Fibroblast of lung (primary cell): ENCODE measurements at regions not wholly inside any gene's neighbourhood (a gene's known extent, or its start where the extent isn't known, plus 50 kb on each side); places are given as distances from the start of the nearest gene placed in this dataset.

Experiments
- CTCF ChIP-seq, 2 donors: IDR thresholded peaks in 1 of 2; conservative IDR thresholded peaks in 1 of 2; 1 replicate in 1 of 2; 2 replicates in 1 of 2; pipeline ENCODE4 v1.5.1; 2011 to 2012; ENCODE audit warnings: low read length in 2 of 2, control low read depth in 1 of 2, inconsistent platforms in 1 of 2, low read depth in 1 of 2, mild to moderate bottlenecking in 1 of 2
- EZH2 ChIP-seq: IDR thresholded peaks from 2 replicates; pipeline ENCODE4 v1.5.1; 2012; ENCODE audit warnings: low read length, control low read depth, mild to moderate bottlenecking; ENCODE audit errors: missing control alignments

- TF ChIP-seq CTCF (conservative IDR thresholded peaks at IDR 0.05 in 1 of 2, IDR thresholded peaks at IDR 0.05 in 1 of 2; ENCODE audit: low read depth in 1 of 2, low read length in 2 of 2) (no peak), EZH2 (no peak)
Measured at GRCh38 chr6:139470997-139471396, 96.5 kb upstream of the CITED2 start.
